ENCODE measurements at regions not wholly inside any gene's neighbourhood (a gene's known extent, or its start where the extent isn't known, plus 50 kb on each side); places are given as distances from the start of the nearest gene placed in this dataset.

DNA sequence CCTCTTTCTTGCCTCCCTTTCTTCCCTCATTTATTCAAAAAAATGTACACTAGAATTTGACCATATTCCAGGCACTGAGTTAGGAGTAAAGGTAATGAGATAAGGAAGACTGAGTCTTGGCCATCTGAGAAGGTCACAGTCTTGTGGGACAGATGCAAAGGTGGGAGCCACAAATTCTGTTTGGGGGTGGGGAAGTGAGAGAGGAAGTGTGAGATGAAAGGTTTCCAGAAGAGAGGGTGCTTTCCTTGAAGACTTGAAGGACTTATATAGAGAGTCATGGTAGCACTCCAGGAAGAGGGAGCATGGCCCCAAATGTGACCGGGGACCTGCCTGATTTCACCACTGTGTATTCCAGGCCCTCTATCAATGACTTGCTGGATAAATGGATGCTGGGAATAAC is 320.6 kb downstream of the LPIN1 start:
- Histone ChIP-seq H3K9me3 (peaks cover 9% of the 10 kb centered on the region), H3K36me3 (no peaks in the 10 kb centered on the region), H3K27me3 (no peaks in the 10 kb centered on the region), H3K4me3 (no peak overlapping the region)
- no peak for DNase-seq

DNA sequence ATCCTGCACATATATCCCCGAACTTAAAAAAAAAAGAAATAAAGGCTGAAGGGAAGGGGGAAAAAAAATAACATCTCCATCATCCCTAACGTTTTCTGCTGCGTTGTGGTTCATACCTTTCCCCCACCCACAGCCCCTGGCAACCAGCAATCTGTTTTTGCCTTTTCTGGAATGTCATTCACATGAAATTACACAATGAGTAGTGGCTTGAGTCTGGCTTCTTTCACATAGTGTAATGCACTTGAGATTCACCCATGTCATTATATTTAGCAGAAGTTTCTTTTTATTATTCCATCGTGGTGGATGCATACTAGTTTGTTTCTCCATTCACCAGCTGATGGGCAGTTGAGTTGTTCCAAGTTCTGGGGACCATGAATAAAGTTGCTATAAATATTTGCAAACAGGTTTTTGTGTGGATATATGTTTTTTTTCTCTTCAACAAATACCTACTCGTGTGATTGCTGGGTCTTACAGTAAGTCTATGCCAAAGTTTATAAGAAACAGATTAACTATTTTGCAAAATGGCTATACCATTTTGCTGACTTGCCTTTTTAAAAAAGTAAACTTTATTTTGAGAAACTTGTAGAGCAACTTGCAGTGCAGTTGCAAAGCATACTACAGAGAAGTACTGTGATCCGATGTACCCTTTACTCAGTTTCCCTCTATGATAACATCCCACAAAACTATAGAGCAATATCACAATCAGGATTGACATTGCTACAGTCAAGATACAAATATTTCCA is 322.5 kb downstream of the LPIN1 start:
- no peak overlapping the region for H3K4me3 ChIP-seq
- no peaks in the 10 kb centered on the region for H3K36me3 ChIP-seq
- no peaks in the 10 kb centered on the region for H3K9me3 ChIP-seq
- DNase-seq: no peak
- no peaks in the 10 kb centered on the region for H3K27me3 ChIP-seq

DNA sequence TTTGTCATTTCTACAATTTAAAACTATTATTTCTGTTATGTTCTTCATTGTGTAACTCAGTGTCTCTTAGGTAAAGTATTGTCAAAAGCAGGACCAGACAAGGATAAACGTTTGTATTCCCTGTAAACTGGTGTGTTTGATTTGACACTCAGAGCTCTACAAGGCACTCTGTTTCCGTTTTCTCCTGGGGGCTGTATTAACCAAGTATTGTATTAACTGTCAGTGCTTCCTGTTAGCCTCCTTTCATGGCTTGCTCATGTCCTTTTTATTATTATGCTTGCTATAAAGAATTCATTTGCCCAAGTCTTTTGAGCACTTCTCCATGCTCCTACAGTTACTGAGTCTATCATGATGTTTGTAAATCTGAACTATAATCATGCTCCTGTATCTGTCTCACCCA is 323.7 kb downstream of the LPIN1 start:
- H3K36me3 ChIP-seq: no peaks in the 10 kb centered on the region
- DNase-seq: no peak
- H3K27me3 ChIP-seq: no peaks in the 10 kb centered on the region
- no peaks in the 10 kb centered on the region for H3K9me3 ChIP-seq
- H3K4me3 ChIP-seq: no peak overlapping the region

DNA sequence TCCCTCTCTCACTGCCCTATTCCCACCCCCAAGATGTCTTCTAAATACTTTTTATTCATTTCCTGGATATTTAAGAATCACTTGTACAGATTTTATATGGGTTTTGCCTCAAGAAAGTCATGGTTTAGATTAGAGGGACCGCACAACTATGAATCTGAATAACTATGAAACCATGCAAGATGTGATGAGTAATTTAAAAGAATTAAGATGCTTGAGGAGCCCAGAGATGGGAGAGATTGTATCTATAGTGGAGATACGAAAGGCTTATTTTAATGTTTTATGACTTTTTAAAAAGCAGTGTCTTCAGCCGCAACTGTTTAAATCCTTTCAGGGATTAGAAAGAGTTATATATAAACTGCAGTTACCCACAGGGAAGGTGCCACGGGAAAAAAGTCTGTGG is 324.1 kb downstream of the LPIN1 start:
- Histone ChIP-seq H3K27me3 (no peaks in the 10 kb centered on the region), H3K9me3 (no peaks in the 10 kb centered on the region), H3K4me3 (no peak overlapping the region), H3K36me3 (no peaks in the 10 kb centered on the region)
- DNase-seq: no peak

DNA sequence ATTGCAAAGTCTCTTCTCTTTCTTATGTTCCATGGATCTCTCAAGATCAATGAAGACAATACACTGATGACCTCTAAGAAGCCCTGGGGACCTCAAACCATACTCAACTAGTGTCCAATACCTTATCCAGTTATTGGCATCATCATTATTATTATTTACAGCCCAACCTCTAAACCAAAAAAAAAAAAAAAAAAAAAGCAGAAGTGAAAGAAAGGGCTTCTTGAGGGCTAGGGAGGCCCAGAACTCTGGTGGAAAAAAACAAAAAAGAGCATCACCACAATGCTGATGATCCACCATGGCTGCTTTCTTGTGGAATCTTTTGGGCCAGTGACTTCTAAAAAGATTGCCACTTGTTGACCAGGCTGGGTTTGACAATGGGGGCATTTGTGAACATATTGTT is 324.9 kb downstream of the LPIN1 start:
- Histone ChIP-seq H3K27me3 (no peaks in the 10 kb centered on the region), H3K4me3 (no peak overlapping the region), H3K36me3 (no peaks in the 10 kb centered on the region), H3K9me3 (no peaks in the 10 kb centered on the region)
- no peak for DNase-seq

DNA sequence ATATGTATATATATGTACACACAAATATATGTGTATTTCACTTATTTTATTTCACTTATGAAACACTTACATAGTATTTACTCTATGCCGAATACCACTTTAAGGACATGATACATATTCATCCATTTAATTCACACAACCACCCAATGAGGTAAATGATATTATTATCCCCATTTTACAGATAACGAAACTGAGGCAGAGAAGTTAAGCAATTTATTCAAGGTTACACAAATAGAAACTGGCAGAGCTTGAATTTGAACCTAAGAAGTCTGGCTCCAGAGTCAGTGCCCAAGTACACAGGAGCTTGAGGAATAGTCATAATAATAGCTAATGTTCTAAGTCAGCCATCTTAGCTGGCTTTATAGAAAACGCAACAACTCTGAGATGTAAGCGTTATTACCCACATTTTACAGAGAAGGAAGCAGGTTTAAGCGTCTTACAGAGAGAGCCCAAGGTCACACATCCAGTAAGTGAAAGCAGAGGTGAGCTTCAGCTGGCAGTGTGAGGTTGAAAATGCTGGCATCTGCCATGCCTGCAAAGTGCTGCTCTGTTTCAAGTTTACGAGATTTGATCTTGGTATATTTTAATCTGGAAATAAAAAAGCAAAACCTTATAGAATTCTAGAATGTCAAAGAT is 326.9 kb downstream of the LPIN1 start:
- no peaks in the 10 kb centered on the region for H3K9me3 ChIP-seq
- H3K36me3 ChIP-seq: no peaks in the 10 kb centered on the region
- DNase-seq: no peak

DNA sequence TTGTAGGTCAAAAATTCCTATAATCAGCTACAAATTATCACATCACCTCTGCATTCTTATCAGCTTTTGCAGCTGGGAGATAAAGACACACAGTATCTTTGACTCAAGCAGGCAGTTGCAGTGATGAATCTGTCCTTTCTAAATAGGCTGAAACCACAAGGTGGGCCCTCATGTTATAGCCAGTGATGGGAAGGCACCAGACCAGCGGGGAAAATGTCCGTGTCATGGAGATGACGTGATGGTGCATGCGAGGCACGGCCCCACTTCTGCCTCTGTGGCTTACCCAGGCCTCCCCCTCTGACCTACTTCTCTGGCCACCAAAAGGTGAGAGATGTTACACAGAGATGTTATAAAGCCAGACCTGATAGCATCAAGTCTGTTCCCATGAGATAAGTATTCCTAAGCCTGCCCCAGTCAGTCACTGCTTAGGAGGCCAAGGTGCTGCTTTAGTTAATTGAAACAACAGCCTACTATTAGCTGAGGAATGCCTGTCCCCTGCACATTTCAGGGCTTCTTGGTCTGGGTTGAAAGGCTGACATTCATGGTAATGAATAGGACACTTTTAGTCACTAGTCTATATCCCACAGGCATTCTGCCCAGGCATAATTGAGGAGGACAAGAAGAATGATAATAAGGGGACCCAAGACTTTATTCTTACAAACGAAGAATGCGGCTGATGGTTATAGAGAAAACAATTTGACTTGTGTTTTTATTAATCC is 327.9 kb downstream of the LPIN1 start:
- H3K4me3 ChIP-seq: no peak overlapping the region
- H3K27me3 ChIP-seq: no peaks in the 10 kb centered on the region
- no peaks in the 10 kb centered on the region for H3K36me3 ChIP-seq
- no peak for DNase-seq
- H3K9me3 ChIP-seq: no peaks in the 10 kb centered on the region

More for the DNA sequence above, 326.9 kb downstream of the LPIN1 start:
- no peak overlapping the region for H3K4me3 ChIP-seq
- H3K27me3 ChIP-seq: no peaks in the 10 kb centered on the region

DNA sequence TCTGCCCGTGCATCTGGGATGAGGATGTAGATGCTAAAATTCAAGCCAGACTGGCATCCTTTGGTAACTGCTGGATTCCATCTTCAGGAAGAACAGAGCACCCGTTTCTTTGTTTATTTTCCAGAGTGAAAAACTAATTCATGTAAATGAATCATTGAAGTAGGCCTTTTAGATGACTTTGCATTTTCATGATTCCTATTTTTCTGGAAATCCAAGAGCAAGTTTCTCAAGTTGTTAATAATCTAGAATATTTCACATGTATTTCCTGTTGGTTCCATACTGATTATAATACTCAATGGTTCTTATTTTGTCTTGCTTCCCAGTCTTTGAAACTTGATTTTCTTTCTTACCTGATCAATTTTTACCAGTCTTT is 328.4 kb downstream of the LPIN1 start:
- no peaks in the 10 kb centered on the region for H3K27me3 ChIP-seq
- H3K4me3 ChIP-seq: no peak overlapping the region
- DNase-seq: no peak
- no peaks in the 10 kb centered on the region for H3K36me3 ChIP-seq
- no peaks in the 10 kb centered on the region for H3K9me3 ChIP-seq

DNA sequence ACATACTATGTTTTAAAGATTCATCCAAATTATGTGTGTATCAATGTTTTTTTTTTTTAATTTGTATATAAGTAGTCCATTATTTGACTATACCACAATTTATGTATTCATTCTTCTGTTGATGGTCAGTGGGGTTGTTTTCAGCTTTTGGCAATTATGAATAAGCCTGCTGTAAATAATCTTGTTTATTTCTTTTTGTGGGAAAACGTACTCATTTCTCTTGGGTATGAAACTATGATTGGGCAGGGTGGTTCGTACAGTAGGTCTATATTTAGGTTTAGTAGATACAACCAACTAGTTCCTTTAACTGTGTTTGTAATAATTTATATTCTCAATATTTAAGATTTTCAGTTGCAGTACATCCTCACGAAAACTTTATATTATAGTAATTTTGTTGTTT is 329.2 kb downstream of the LPIN1 start:
- Histone ChIP-seq H3K4me3 (no peak overlapping the region), H3K36me3 (no peaks in the 10 kb centered on the region), H3K9me3 (no peaks in the 10 kb centered on the region), H3K27me3 (no peaks in the 10 kb centered on the region)
- no peak for DNase-seq

DNA sequence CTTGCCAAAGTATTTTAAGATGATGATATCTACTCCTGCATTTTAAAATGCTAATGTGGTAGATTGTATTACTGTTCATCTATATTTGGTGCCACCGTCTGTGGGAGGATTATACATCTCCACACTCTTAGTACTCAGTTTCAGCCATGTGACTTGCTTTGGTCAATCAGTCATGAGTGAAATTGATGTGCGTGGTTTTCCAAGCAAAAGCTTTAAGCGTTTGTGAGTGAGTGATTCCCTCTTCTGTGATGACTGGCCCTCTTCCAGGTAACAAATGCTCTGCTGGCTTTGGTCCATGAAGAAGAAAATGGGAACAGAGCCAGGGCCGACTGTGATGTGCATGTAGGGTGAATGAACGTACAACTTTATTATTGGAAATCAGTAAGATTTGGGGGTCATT is 330.4 kb downstream of the LPIN1 start:
- Histone ChIP-seq H3K36me3 (no peaks in the 10 kb centered on the region), H3K9me3 (no peaks in the 10 kb centered on the region)
- no peak for DNase-seq

DNA sequence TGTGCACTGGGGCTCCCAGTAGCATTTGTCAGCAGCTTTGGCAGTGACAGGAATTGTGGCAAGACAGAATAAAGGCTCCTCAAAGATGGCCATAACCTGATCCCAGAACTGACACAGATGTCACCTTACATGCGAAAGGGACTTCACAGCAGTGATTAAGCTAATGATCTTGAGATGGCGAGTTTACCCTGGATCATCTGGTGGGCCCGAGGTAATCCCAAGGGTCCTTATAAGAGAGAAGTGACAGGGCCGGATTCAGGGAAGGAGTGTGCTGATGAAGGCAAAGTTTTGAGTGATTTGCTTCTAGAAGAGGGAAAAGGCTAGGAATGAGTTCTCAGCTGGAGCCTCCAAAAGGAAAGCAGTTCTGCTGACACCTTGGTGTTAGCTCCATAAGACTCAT is 333.9 kb downstream of the LPIN1 start:
- H3K4me3 ChIP-seq: no peak overlapping the region
- no peaks in the 10 kb centered on the region for H3K27me3 ChIP-seq
- no peaks in the 10 kb centered on the region for H3K9me3 ChIP-seq
- no peaks in the 10 kb centered on the region for H3K36me3 ChIP-seq
- DNase-seq: no peak

More for the DNA sequence above, 330.4 kb downstream of the LPIN1 start:
- Histone ChIP-seq H3K4me3 (no peak overlapping the region), H3K27me3 (no peaks in the 10 kb centered on the region)

DNA sequence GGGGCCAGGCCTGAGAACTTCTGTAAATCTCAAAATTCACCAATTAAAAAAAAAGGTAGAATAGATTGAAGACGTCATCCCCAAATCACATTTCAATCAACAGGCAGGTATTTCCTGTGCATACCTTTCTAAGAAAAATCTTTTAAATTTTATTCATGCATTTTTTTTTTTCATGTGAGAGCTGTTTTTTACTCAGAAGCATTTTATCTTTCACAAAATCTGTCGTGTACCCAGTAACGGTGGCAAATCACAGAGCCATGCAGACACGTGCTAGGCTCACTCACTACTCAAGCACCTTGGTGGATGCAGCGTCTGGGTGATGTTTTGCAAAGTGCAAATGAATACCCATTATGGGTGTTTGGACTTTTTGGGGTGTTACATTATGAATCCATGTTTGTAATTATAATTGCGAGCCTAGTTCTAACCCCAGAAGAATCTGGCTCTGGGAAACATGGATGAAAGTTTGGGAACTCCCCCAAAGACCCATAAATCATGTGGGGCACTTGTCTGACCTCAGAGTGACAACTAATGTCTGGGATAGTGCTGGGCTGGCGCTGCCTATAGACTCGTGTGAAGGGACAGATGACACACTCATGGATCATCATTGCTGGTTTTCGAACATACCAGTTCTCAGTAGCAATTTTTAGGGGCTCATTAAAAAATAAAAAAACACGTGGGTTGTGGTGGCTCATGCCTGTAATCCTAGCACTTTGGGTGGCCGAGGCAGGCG is 335.2 kb downstream of the LPIN1 start:
- Histone ChIP-seq H3K36me3 (no peaks in the 10 kb centered on the region), H3K4me3 (no peak overlapping the region), H3K27me3 (no peaks in the 10 kb centered on the region), H3K9me3 (no peaks in the 10 kb centered on the region)
- DNase-seq: peak; percentile 56

DNA sequence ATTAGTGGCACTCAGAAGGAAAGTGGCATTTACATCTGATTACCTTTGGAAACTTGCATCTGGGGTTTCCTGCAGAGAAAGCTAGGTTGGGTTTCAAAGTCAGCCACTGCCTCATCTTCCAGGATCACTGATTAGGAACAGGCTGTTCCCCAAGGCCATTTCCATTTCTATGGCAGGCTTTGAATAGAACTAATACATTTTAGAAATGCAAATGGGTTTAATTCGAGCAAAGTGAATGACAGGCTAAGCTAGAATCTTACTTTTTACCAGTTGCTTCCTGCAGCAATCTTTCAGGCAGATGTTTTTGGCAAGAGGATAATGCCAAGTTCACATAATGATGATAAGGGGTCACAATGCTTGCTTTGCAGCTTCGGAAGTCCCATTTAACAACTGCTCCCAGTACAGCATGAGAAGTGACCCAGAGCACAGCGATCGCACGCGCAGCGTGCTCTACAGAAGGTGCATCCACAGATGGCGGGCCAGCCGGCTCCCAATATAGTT is 336.7 kb downstream of the LPIN1 start:
- Histone ChIP-seq H3K36me3 (no peaks in the 10 kb centered on the region), H3K9me3 (peaks cover 4% of the 10 kb centered on the region; the same call in 1 of the 2 replicates), H3K27me3 (no peaks in the 10 kb centered on the region), H3K4me3 (no peak overlapping the region)
- DNase-seq: no peak

DNA sequence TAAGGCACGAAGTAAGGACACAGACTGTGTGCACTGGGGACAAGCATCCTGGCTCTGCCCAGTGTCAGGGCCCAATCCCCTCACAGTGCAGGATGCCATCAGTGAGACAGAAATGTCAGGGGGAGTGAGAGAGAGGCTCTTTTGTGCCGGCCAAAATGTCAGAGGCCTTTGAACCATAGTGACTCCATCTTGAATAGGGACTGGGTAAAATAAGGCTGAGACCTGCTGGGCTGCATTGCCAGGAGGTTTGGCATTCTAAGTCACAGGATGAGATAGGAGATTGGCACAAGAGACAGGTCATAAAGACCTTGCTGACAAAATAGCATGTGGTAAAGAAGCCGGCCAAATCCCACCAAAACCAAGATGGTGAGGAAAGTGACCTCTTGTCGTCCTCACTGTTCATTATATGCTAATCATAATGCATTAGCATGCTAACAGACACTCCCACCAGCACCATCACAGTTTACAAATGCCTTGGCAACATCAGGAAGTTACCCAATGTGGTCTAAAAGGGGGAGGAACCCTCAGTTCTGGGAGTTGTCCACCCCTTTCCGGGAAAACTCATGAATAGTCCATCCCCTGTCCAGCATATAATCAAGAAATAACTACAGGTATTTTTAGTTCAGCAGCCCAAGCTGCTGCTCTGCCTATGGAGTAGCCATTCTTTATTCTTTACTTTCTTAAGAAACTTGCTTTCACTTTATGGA is 337.4 kb downstream of the LPIN1 start:
- peaks cover 7% of the 10 kb centered on the region; the same call in 1 of the 2 replicates for H3K9me3 ChIP-seq
- no peaks in the 10 kb centered on the region for H3K27me3 ChIP-seq
- H3K4me3 ChIP-seq: no peak overlapping the region
- DNase-seq: no peak
- H3K36me3 ChIP-seq: no peaks in the 10 kb centered on the region

DNA sequence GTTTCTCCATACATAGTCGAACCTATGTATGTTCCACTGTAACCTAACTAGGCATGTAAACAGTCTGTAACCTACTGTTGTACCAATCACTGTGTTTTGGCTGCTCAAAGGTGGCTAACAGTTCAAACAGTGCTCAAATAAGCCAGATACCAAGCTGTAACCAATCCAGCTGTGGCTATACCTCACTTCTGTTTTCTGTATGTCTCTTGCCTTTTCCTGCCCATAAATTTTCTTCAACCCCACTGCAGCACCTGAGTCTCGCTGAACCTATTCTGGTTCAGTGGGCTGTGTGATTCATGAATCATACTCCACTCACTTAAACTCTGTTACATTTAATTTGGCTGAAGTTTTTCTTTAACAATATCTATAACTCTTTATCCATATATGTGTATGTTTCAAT is 340.7 kb downstream of the LPIN1 start:
- H3K36me3 ChIP-seq: no peaks in the 10 kb centered on the region
- no peak for DNase-seq
- no peaks in the 10 kb centered on the region for H3K27me3 ChIP-seq

DNA sequence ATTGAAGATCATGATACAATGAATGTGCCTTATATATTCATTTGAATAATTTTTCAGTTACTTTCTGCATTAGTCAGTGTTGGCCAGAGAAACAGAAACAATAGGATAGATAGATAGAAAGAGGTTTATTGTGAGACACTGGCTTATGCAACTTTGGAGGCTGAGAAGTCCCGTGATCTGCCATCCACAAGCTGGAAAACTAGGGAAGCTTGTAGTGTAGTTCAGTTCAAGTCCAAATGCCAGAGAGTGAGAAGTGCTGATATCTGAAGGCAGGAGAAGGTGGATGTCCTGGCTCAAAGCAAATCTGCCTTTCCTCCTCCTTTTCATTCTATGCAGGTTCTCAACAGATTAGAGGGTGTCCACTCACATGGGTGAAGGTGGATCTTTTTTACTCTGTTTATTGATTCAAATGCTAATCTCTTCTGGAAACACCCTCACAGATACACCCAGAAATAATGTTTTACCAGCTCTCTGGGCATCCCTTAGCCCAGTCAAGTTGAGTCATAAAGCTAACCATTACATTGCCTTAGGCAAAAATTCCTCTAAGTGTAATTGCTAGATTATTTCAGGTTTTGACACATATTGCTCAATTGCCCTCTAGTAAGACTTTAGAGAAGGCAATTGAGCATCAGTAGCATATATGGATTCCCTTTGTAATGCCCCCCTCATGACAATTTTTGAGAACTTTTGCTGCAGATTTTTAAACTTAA is 341.4 kb downstream of the LPIN1 start:
- Histone ChIP-seq H3K27me3 (no peaks in the 10 kb centered on the region), H3K4me3 (no peak overlapping the region), H3K36me3 (no peaks in the 10 kb centered on the region), H3K9me3 (peaks cover 8% of the 10 kb centered on the region; the same call in 1 of the 2 replicates)
- DNase-seq: peak; percentile 33

More for the DNA sequence above, 340.7 kb downstream of the LPIN1 start:
- Histone ChIP-seq H3K4me3 (no peak overlapping the region), H3K9me3 (peaks cover 8% of the 10 kb centered on the region; the same call in 1 of the 2 replicates)

All from MG63 (cell line).